ENCODE measurements at regions not wholly inside any gene's neighbourhood (a gene's known extent, or its start where the extent isn't known, plus 50 kb on each side); places are given as distances from the start of the nearest gene placed in this dataset.

GRCh38 chr6:45758787-45759471 lies 256.7 kb downstream of the CLIC5 start:
- no peak overlapping the region for H3K4me3 ChIP-seq (ENCODE audit: low read length)
- no peak for DNase-seq (ENCODE audit: low read depth)
- no peak for TF ChIP-seq CTCF (conservative IDR thresholded peaks at IDR 0.05; ENCODE audit: low read depth, low read length)

- no peak for TF ChIP-seq CTCF (conservative IDR thresholded peaks at IDR 0.05; ENCODE audit: low read depth, low read length)
- H3K4me3 ChIP-seq (ENCODE audit: low read length) = no peak overlapping the region
- DNase-seq (ENCODE audit: low read depth) = no peak
Observed at GRCh38 chr6:45757443-45758130, 258.1 kb downstream of the CLIC5 start.

GRCh38 chr6:45756606-45757005 lies 259.1 kb downstream of the CLIC5 start:
- DNase-seq (ENCODE audit: low read depth) = no peak
- no peak overlapping the region for H3K4me3 ChIP-seq (ENCODE audit: low read length)
- TF ChIP-seq CTCF (conservative IDR thresholded peaks at IDR 0.05; ENCODE audit: low read depth, low read length) = no peak

- no peak for TF ChIP-seq CTCF (conservative IDR thresholded peaks at IDR 0.05; ENCODE audit: low read depth, low read length)
- no peak overlapping the region for H3K4me3 ChIP-seq (ENCODE audit: low read length)
- DNase-seq (ENCODE audit: low read depth) = no peak
Observed at GRCh38 chr6:45754432-45754831, 261.2 kb downstream of the CLIC5 start.

- peak; percentile 97 for DNase-seq (ENCODE audit: low read depth)
- TF ChIP-seq CTCF (conservative IDR thresholded peaks at IDR 0.05; ENCODE audit: low read depth, low read length) = no peak
Observed at GRCh38 chr6:45746046-45746445, 269.6 kb downstream of the CLIC5 start.

GRCh38 chr6:45743028-45743615 lies 272.5 kb downstream of the CLIC5 start:
- no peak for DNase-seq (ENCODE audit: low read depth)
- TF ChIP-seq CTCF (conservative IDR thresholded peaks at IDR 0.05; ENCODE audit: low read depth, low read length) = no peak
- no peak overlapping the region for H3K4me3 ChIP-seq (ENCODE audit: low read length)

More at GRCh38 chr6:45746046-45746445, 269.6 kb downstream of the CLIC5 start:
- no peak overlapping the region for H3K4me3 ChIP-seq (ENCODE audit: low read length)
